Astrocyte of the spinal cord (primary cell): ENCODE measurements at regions not wholly inside any gene's neighbourhood (a gene's known extent, or its start where the extent isn't known, plus 50 kb on each side); places are given as distances from the start of the nearest gene placed in this dataset.

ENCODE experiments used
- DNase-seq: peaks from one replicate; pipeline ENCODE4 v3.0.0; 2011; ENCODE audit warnings: low read depth, low spot score
- H3K4me3 ChIP-seq: 2 replicates; pipeline ENCODE4 v1.5.1; 2011; ENCODE audit warnings: low read depth, mild to moderate bottlenecking, low read length, moderate library complexity
- in situ Hi-C: cut with HindIII; loops from 2 replicates; pipeline ENCODE4 v1.10.0; 2017; ENCODE audit warnings: low sequenced_read_pairs
- TF ChIP-seq, protein P1 (sequence below): IDR thresholded peaks from 2 replicates; pipeline ENCODE4 v1.5.1; 2012; ENCODE audit warnings: low read depth, mild to moderate bottlenecking, low read length, inconsistent platforms

DNA sequence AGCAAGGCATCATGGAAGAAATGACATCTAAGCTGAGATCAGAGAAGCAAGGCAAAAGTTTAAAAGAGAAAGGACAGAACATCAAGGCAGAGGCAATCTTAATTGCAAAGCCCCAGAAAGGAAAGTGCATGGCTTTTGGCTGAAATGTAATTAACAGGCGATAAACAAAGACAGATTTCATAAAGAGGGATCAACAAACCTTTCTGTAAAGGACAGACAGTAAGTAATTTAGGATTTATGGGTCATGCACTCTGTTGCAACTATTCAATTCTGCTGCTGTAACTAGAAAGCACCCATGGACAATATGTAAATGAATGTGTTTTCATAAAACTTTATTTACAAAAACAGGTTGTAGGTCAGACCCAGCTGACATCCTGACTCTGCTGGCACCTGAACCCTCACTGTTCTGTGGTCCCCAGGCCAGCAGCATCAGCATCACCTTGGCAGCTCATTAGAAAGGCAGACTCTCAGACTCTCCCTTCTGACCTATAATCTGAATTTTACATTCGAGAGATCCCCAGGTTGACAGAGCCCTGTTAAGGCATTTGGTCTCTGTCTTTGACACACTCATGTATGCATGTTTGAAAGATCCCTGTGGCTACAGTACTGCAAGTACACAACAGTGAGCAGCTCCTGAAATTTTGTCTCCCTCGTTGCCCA is 362.9 kb upstream of the NFE2L3 start:
- TF ChIP-seq, protein P1, sequence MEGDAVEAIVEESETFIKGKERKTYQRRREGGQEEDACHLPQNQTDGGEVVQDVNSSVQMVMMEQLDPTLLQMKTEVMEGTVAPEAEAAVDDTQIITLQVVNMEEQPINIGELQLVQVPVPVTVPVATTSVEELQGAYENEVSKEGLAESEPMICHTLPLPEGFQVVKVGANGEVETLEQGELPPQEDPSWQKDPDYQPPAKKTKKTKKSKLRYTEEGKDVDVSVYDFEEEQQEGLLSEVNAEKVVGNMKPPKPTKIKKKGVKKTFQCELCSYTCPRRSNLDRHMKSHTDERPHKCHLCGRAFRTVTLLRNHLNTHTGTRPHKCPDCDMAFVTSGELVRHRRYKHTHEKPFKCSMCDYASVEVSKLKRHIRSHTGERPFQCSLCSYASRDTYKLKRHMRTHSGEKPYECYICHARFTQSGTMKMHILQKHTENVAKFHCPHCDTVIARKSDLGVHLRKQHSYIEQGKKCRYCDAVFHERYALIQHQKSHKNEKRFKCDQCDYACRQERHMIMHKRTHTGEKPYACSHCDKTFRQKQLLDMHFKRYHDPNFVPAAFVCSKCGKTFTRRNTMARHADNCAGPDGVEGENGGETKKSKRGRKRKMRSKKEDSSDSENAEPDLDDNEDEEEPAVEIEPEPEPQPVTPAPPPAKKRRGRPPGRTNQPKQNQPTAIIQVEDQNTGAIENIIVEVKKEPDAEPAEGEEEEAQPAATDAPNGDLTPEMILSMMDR, result no peak
- DNase-seq, result no peak
- H3K4me3 ChIP-seq, result no peak overlapping the region
- in situ Hi-C loops, result no loop called here

DNA sequence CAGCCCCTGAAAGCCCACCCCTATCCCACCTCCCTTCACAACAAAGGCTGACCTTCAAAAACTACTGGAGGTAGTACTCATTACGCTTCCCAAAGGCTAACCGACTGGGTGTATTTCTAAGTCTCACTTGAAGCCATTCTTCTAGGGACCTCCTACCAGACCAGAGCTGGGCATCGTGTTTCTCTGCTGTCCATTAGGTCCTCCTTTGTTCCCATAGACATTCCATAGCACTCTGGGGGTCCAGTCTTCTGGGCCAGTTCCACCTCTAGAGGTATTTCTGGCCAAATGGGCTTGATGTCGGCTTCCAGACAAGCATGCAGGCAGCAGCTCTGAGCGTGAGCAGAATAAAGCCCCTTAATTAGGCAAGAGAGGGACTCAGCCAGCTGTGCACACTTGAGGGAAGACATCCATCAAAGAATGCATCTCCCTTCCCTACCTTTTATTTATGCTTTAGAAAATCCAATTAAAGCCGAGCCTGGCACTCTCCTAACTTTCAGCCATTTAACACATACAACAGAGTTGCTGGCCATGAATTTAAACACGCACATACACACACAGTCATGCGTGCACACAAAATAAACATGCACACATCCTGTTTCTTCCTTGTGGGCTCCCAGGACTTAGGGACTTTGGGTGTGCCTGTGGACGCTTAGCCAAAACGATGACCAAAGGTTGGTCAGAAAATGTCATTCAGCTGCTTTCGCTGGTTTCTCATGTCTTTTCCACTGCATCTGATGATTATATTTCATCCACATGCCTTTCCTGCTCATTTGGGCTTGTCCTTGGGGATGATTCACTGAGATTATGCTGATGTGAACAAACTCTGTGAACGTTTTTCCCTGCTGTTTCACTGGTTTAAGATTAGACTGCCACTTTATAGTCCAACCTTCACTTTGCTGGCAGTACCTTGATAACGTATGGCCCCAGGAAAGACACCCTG is 362.0 kb upstream of the NFE2L3 start:
- no peak overlapping the region for H3K4me3 ChIP-seq
- in situ Hi-C loops, result no loop called here
- no peak for DNase-seq
- TF ChIP-seq, protein P1, result no peak

DNA sequence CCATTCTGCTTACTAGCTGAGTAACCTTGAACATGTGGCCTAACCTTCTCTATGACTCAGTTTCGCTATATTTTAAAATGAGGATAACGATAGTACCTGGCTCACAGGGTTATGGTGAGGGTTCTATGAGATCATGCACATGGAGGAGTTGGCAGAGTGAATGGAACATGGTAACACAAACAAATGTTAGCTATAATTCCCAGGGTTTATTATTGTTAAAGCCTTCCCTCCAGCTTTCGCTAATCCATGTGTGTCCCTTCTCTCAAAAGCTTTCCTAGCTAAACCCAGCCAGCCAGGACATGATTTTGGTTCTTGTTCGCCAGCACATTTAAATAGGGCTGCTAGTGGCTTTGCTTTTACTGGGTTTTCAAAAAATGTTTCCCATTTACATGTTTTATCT is 361.0 kb upstream of the NFE2L3 start:
- TF ChIP-seq, protein P1, result no peak
- in situ Hi-C loops, result no loop called here
- DNase-seq, result no peak
- no peak overlapping the region for H3K4me3 ChIP-seq

DNA sequence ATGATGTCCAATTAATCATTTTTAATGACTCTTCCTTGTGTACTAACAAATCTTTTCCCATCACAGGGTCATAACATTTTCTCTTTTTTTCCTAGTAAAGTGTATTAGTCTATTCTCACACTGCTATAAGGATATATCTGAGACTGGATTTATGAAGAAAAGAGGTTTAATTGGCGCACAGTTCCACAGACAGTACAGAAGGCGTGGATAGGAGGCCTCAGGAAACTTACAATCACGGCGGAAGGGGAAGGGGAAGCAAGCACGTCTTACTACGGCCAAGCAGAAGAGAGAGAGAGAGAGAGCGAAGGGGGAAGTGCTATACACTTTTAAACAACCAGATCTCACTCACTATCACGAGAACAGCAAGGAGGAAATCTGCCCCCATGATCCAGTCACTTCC is 359.4 kb upstream of the NFE2L3 start:
- DNase-seq, result no peak
- no peak overlapping the region for H3K4me3 ChIP-seq
- TF ChIP-seq, protein P1, result no peak
- in situ Hi-C loops, result no loop called here

DNA sequence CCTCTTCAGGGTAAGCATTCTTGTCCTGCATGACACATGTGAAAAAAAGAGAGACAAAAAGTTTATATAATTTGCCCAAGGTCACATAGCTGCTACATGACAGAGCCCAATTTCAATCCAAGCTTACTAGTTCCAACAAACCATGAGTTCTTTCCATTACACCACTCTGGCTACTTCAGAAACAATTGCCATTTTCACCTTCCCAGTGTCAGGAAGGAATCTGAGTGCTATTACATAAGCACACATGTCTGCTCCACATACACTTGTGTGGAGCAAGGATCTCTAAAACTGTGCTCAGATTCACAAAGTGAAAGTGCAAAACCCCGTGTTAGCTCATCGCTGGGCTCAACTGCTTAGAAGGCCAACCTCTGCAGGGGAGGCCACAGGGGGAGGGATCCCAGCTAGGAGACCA is 356.2 kb upstream of the NFE2L3 start:
- H3K4me3 ChIP-seq, result no peak overlapping the region
- in situ Hi-C loops, result no loop called here
- TF ChIP-seq, protein P1, result no peak
- peak; percentile 2 for DNase-seq

DNA sequence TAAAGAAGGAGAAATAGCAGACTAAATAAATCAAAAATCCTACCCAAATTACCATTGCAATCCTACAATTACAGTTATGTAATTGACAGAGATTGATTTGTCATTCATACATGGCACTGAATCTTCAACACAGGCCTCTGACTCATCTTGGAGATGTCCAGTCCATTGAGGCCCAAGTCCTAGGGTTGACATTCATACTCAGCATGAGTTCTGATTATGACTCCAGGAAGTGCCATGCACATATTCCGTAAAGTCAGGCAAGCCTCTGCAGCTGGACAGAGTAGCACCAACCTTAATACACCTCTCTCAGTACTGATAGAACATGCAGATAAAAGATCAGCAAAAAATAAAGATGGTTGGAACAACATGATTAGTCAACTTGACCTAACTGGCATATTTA is 353.7 kb upstream of the NFE2L3 start:
- H3K4me3 ChIP-seq, result no peak overlapping the region
- TF ChIP-seq, protein P1, result no peak
- DNase-seq, result no peak
- in situ Hi-C loops, result no loop called here
